GM18520 (cell line): ENCODE measurements at regions not wholly inside any gene's neighbourhood (a gene's known extent, or its start where the extent isn't known, plus 50 kb on each side); places are given as distances from the start of the nearest gene placed in this dataset.
A peak's percentile ranks its signal among the peaks of the same experiment; 100 is the strongest.

Experiments used
- ATAC-seq: cut with Tn5 transposase; IDR thresholded peaks from one replicate; pipeline ENCODE4 v1.9.1; 2021; ENCODE audit not compliant: unreplicated experiment

DNA sequence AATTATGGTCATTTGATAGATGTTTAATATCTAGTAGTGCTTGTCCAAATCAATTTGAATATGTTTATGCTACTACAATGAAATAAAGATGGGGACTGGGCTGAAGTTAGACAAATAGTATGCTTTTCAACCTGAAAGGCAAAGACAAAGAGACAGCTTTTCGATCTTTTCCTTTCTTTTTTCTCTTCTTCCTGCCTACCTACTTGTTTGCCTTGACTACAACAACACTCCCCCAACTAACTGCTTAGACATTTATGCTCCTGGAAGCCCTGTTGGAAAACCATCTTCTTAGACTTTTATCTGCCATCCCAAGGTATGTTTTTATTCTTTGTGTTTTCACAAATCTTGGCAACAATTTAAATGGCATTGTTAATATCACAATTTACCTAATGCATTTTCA is 374.4 kb upstream of the DDI1 start:
- no peak for ATAC-seq

DNA sequence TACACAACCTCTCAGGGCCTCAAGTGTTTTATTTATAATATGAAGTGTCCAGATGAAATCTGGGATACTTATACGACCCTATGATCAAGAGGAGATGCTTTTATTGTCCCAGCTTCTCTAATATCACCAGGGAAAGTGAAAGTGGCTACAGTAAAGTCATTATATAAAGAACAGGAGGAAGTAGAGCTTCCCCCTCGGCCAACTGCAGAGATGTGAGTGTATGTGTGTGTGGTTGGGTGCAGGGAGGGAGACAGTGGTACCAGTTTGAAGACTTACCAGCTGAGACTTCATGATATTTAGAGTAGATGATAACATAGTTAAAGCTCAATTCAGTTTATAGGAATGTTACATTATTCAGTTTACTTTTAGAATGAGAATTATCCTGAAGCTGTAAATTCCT is 373.6 kb upstream of the DDI1 start:
- no peak for ATAC-seq

DNA sequence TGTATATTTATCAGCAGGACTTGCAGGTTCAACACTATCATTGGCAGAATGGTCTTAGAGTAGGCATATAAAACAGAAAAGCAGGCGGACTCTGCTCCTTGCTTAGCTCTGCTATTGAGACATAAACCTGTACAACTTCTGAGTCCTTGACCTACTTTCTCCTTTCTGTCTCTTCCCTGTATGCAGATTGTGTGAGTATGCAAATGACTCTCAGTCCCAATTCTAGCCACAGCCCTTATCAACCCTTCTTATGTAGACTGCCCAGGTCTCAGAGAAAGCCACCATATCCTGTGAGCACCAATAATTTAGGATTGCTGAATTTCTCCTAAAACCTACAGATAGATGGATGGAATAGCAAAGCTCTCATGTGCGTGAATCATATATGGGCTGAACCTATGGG is 367.6 kb upstream of the DDI1 start:
- no peak for ATAC-seq

DNA sequence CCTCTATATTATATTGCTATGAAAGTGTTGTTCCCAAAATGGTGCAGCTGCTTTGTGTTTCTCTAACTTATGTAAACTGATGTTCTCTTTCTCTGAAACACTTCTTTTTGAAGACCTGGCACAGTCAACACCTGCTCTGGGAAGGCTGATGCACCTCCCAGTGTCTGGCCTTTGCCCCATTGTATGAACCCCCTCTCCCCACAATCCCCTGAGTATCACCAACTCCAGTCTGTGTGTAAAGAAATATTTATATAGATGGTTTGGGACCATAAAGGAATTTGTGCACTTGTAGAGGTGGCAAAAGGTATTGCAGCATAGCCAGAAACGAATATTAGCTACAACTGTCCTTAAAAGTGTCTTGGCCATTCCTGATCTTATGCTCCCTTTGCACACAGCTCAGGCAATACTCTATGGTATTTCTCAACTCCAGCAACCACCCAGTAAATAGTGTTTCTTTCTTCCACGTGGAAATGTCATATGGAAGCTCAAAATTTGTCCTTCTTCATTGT is 365.2 kb upstream of the DDI1 start:
- no peak for ATAC-seq

DNA sequence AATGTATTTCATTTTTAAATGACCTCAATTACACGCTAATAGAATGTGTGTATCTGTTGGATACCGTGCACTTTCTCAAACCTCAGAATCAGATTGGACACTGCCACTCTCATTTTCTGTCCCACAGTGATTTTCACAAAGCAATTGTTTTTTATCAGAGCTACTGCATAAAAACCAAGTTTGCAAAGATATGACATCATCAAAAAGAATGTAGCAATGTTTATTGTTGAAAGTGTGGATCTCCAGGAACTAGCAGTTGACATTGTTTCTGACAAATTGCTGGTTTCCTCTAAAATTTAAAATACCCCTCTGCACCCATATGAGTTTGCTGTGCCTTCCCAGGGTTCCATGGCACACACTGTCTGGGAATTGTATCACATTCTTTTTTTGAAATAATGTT is 362.7 kb upstream of the DDI1 start:
- no peak for ATAC-seq

DNA sequence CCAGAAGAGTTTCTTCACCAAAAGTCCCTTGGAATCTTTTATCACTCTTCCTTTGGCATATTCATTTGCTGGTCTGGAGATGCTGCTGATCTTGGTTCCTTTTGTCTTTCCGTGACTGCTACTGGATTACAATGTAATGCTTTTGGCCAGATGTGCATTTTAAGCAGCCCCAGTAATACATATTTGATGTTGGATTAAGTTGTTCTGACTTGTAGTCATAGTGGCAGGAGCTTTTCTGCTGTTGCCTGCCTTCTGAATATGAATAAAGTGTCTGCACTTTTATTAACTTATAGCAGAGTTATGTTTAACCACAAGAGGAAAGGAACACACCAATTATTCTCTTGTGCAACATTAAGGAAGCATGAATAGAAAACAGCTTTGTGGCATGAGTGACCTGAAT is 360.0 kb upstream of the DDI1 start:
- ATAC-seq = no peak

DNA sequence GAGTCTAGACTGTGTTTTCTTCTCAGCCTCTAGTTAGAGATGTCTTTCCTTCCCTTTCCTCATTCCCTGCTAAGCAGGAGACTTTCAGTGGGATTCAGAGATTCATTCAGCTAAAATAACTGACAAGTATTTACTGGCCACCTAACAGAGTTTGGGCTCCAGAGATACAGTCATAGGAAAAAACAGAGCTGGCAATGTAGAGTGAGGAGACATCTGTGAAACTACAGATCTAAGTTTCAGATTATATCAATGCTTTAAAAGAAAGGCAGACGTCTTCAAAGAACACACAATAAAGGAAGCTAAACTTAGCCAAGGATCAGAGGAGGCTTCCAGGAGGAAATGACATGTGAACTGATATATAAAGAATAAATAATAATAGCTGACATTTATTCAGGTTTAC is 355.6 kb upstream of the DDI1 start:
- ATAC-seq = no peak

DNA sequence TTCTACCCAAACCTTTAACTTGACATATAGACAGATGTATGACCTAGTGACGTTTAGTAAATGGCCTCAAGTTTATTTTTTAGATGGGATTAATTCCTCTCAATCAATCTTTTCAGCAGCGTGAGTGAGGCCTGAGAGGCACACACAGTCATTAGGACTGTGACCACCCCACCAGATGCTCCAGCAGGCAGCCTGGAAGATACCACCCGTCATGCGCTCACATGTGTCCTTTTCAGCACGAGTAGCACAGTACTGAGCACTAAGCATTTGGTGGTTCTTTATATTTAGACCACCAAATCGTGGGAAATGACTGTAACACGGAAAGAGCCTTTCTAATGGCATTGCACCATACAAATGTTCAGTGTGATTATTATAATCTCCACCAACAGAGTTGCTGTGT is 354.6 kb upstream of the DDI1 start:
- no peak for ATAC-seq

DNA sequence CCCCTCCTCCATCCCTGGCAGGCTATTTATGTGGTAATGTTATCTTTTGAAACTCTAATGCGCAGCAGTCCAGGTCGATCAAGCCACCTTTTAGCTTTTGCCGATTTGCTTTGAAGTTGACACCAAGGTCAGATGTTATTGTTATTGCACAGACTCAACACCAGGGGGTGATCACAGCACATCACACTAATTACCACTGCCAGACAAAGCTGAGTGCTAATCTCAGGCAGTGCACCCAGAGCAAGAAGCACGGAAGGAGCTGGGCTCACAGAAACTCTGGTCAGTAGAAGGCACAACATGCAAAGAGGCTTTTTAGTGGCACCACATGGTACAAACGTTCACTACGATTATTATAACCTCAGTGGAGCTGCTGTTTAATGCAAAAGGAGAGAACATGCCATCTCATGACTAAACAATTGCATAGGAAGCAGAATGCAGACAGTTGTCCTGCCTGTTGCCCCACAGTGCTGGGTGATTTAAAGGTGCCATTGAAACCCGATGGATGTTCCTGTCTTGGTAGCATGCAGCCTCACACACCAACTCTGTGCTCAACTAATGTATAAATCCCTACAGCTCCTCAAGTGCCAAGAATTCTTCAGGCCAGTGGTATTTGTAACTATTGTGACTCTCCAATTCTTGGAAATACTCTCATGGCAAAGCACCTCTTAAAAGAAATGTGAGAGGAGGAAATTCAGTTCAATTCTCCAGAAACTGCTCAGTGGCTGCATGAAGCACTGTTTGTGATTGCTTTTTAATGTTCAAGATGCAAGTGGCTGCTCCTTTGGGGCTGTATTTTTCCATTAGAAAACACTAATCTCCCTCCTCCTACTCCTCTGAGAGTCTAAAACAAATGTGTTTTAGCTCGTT is 353.9 kb upstream of the DDI1 start:
- ATAC-seq = peak; percentile 89

DNA sequence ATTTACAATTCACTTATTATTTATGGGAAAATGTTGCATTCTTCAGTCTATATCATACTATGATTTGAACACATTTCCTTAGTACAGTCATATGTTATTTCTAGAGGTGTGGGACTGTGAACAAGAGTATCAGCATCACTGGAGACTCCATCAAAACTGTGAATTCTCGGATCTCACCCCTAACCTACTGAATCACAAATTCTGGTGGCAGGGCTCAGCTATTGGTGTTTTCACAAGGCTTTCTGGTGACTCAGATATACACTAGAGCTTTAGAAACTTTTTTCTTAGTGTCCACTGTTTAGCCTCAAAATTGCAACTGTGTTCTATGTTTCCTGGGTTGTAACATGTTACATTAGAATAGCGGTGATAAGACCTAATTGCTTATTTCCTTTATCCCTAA is 352.9 kb upstream of the DDI1 start:
- no peak for ATAC-seq

DNA sequence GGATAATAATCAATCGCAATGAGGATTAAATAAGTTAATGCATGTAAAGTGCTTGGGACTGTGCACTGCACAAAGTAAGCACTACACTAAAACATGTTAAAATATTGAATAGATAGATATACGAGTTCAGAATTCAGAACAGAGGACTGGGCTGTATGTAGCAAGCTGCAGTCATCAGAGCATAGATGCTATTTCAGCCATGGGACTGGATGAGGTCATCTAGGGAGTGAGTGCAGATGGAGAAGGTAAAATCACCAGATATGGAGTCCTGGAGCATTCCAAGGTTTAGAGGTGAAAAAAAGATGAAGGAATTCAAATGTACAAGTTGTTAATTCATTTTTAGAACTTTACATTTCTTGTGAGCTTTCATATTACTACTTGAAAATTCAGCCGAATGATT is 347.5 kb upstream of the DDI1 start:
- no peak for ATAC-seq

DNA sequence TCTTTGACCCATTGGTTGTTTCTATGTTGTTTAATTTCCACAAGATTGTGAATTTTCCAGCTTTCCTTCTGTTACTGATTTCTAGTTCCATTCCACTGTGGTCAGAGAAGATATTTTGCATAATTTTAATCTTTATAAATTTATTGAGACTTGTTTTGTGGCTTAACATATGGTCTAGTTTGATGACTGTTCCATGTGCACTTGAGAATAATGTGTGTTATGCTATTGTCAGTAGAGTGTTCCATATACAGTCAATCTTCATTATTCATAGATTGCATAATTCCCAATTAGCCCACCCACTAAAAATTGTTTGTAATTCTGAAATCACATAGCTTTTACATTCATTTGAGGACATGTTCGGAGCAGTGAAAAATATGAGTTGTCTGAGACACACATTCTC is 346.1 kb upstream of the DDI1 start:
- no peak for ATAC-seq

DNA sequence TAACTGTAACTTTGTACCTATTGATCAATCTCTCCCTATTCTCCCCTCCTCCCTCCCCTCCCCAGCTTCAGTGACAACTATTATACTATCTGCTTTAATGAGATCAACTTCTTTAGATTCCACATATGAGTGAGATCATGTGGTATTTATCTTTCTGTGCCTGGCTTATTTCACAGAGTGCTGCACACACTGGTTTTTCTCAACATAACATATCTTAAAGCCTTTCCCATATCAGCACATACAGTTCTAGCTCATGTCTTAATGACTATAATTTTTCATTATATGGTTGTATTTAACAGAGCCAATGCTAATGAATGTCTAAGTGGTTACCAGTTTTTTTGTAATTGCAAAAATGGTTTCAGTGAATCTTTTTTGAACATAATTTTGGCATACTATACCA is 340.3 kb upstream of the DDI1 start:
- no peak for ATAC-seq

DNA sequence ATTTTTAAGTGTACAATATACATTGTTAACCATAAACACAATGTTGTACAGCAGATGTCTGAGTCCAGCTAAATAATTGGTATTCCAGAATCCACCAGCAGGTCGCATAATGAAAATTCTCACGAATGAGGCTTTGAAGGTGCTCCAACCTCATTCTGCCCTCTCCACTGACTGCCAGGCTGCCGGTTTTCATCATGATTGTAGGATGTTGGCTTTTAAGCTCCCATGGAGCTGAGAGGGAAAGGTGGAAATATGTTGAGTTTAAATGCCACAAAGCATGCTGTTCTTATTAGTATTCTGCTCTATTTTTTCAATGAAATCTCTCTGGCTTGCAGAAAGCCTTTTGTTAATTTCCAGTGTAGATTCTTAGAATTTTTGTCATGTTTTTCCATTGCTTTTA is 337.2 kb upstream of the DDI1 start:
- no peak for ATAC-seq

DNA sequence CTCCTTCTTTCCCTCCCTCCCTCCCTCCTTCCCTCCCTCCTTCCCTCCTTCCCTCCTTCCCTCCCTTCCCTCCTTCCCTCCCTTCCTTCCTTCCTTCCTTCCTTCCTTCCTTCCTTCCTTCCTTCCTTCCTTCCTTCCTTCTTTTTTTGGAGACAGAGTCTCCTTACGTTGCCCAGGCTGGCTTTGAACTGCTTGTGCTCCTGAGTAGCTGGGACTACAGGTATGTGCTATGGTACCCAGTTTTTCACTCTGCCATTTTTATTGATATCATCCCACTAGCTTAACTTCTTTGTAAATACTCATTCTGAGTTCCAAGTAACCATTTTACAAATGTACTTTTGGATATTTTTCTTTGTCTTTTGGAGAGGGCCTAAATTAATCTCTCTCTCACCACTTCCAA is 336.8 kb upstream of the DDI1 start:
- no peak for ATAC-seq

DNA sequence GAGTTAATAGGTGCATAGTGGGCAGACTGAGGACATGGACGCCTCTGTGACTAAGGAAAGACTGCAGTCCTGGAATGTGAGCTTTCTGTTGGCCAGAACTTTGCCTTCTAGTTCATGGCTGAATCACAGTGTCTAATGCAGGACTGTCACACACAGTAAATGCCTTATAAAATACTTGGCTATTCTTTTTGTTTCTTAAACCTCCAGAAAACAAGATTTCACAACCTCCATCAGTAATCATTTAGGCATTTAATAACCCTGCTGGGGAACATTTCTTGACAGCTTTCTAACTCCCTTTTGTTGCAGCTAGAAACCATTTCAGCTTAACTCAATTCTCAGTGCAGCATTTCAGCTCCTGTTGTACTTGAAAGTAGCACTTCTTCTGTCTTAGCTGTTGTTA is 335.8 kb upstream of the DDI1 start:
- no peak for ATAC-seq

DNA sequence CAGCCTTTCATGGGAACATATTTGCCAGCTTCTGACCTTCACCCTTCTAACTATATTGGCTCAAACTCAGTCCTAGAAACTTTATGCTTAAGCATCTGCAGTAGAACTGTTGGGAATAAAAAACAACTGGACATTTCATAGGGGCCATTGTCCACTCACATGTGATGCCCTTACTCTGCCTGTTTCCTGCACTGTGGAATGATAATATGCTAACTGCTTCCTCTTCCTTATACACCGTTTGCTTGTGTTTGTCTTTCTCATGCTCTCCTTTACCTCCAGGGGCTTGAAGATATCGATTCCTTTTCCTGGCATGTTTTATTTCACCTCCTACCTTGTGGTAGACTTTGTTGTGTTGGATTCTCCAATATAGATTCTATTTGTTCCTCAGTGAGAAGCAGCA is 333.0 kb upstream of the DDI1 start:
- no peak for ATAC-seq

DNA sequence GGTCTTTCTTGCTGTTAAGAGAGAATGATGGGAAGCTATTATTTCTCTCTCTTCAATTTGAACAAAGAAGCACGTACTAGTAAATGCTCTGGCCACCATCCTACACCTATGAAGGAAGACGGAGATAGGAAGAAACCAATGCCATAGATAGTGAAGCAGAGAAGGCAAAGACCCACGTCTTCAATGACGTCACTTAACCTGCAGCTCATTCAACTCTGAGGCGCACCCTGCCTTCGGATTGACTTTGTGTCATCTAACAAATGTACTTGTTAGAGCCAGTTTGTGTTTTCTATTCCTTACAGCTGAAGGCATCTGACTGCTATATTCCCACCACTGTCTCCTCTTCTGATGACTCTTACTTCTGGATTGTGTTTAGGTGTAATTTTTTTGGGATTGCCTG is 332.5 kb upstream of the DDI1 start:
- no peak for ATAC-seq

DNA sequence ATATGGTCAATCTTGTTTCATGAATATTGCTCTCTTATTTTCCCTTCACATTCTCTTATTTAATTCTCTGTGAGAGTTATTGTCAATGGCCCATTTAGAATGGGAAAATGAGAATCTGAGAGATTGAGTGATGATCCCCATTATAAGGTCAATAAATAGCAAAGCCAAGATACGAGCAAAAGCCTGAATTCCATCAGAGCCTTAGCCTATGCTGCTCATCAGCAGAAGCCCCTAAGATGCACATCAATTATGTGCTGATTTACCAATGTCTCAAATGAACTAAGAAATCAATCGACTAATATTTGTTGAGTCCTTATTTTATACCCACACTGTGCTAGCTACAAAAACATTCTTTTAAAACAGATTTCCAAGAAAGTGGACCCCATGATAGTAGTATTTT is 330.8 kb upstream of the DDI1 start:
- ATAC-seq = no peak

DNA sequence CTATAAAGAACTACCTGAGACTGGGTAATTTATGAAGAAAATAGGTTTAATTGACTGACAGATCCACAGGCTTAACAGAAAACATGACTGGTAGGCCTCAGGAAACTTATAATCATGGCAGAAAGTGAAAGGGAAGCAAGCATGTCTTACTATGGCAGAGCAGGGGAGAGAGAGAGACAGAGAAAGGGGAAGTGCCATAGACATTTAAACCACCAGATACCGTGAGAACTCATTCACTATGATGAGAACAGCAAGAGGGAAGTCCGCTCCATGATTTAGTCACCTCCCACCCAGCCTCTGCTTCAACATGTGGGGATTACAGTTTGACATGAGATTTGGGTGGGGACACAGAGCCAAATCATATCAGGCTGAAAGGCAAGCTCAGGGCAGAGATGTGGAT is 327.1 kb upstream of the DDI1 start:
- no peak for ATAC-seq

DNA sequence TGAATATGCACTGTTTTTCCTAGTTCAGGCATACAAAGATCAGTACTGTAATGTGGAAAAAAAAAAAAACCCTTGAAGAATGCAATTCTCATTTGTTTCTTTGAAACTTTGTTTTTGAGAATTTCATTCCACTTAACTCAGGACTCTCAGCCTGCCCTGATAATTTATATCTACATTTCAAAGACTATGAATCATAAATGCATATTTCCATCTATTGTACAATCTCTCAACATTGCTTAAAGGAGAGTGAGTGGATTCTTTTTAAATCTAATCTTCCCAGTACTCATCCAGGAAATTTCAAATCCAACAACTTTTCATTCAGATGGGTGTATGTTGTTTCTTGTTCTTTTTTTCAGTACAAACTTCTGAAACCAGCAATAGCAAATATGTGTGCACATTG is 322.2 kb upstream of the DDI1 start:
- ATAC-seq = no peak

DNA sequence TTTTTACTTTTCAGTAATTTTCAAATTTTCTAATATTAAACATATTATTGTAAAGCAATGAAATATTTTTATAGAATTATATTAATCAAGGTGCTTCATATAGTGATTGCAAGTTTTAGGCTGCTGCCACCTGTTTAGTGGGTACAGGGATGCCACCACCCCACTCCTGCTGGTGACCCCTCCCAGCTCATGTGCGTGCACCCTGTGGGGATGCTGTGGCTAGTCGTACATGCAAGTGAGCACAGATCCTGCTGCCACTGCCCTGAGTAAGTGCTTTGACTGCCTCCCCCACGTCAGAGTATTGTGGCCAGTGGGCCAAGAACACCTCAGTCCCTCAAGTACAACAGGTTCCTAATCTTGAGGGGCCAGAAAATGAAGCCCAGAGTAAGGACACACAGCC is 320.1 kb upstream of the DDI1 start:
- no peak for ATAC-seq

DNA sequence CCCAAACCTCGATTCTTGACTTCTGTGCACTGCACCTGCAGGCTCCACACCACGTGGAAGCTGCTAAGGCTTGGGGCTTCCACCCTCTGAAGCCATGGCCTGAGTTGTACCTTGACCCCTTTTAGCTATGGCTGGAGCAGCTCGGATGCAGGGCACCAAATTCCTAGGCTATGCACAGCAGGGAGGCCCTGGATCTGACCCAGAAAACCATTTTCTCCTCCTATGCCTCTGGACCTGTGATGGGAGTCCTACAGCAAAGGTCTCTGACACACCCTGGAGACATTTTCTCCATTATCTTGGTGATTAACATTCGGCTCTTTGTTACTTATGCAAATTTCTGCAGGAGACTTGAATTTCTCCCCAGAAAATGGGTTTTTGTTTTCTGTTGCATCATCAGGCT is 309.2 kb upstream of the DDI1 start:
- ATAC-seq = no peak
